Uterus (tissue), 3 donors: ENCODE measurements at regions not wholly inside any gene's neighbourhood (a gene's known extent, or its start where the extent isn't known, plus 50 kb on each side); places are given as distances from the start of the nearest gene placed in this dataset.

Experiments
- DNase-seq, 2 donors: peaks; one replicate each; pipeline ENCODE4 v3.0.0-alpha.2; 2019 to 2020
- H3K27ac ChIP-seq, 2 donors: fragments of 200-600 bp; sonication (generic); 1 replicate in 1 of 2; 2 replicates in 1 of 2; pipeline ENCODE4 v1.5.1; 2016 to 2018
- H3K27me3 ChIP-seq, 2 donors: fragments of 200-600 bp; sonication (generic); one replicate each; pipeline ENCODE4 v1.5.1; 2018 to 2019; ENCODE audit warnings: control low read depth in 1 of 2
- H3K36me3 ChIP-seq, 2 donors: fragments of 200-600 bp; sonication (generic); one replicate each; pipeline ENCODE4 v1.5.1; 2019; ENCODE audit warnings: control low read depth in 1 of 2
- H3K4me1 ChIP-seq, 2 donors: fragments of 200-600 bp; sonication (generic); one replicate each; pipeline ENCODE4 v1.5.1; 2018 to 2019; ENCODE audit warnings: control low read depth in 1 of 2
- H3K4me3 ChIP-seq, 2 donors: fragments of 200-600 bp; sonication (generic); 1 replicate in 1 of 2; 2 replicates in 1 of 2; pipeline ENCODE4 v1.5.1; 2018 to 2019; ENCODE audit warnings: mild to moderate bottlenecking in 1 of 2
- H3K9me3 ChIP-seq, 2 donors: fragments of 200-600 bp; sonication (generic); one replicate each; pipeline ENCODE4 v1.5.1; 2019; ENCODE audit warnings: control low read depth in 1 of 2
- CTCF ChIP-seq, 4 experiments: fragments of 200-600 bp in 2 of 4; fragments of 450-650 bp in 2 of 4; sonication (generic) in 2 of 4; IDR thresholded peaks; one replicate each; pipeline ENCODE4 v1.5.1; 2016 to 2019; ENCODE audit warnings: antibody characterized with exemption in 4 of 4, mild to moderate bottlenecking in 2 of 4, moderate library complexity in 1 of 4
- POLR2A ChIP-seq, 2 donors: fragments of 450-650 bp; IDR thresholded peaks; one replicate each; pipeline ENCODE4 v1.6.1; 2016; ENCODE audit warnings: antibody characterized with exemption in 2 of 2, mild to moderate bottlenecking in 1 of 2, moderate library complexity in 1 of 2
- intact Hi-C: fragments of 100-400 bp; cut with DNase I; formaldehyde crosslinking; loops from one replicate; pipeline ENCODE4 v1.15.1; 2023; ENCODE audit warnings: low total_unique reads
- donor health status: DM: yes; HTN: yes; CAD: no.

- H3K27ac ChIP-seq = no peak overlapping the region
- H3K9me3 ChIP-seq = no peaks in the 10 kb centered on the region
- no peaks in the 10 kb centered on the region for H3K27me3 ChIP-seq
- DNase-seq = no peak
- H3K4me3 ChIP-seq = no peak overlapping the region
- intact Hi-C loops = no loop called here
- no peak for TF ChIP-seq CTCF (IDR thresholded peaks at IDR 0.05)
- TF ChIP-seq POLR2A (IDR thresholded peaks at IDR 0.05) = no peak
- H3K4me1 ChIP-seq = no peaks in the 10 kb centered on the region
- no peaks in the 10 kb centered on the region for H3K36me3 ChIP-seq
These were observed 729.9 kb downstream of the DACH1 start for GRCh38 chr13:71137101-71137500.

- no peaks in the 10 kb centered on the region for H3K36me3 ChIP-seq
- no peaks in the 10 kb centered on the region for H3K9me3 ChIP-seq
- H3K27me3 ChIP-seq = no peaks in the 10 kb centered on the region
- DNase-seq = no peak
- H3K27ac ChIP-seq = no peak overlapping the region
- H3K4me1 ChIP-seq = no peaks in the 10 kb centered on the region
- no peak overlapping the region for H3K4me3 ChIP-seq
- intact Hi-C loops = no loop called here
- TF ChIP-seq POLR2A (IDR thresholded peaks at IDR 0.05) (no peak), CTCF (IDR thresholded peaks at IDR 0.05) (no peak)
These were observed 742.8 kb downstream of the DACH1 start for GRCh38 chr13:71124230-71124629.

- intact Hi-C loops = no loop called here
- TF ChIP-seq POLR2A (IDR thresholded peaks at IDR 0.05) = no peak
- no peak for TF ChIP-seq CTCF (IDR thresholded peaks at IDR 0.05)
- Histone ChIP-seq H3K27ac (no peak overlapping the region), H3K9me3 (no peaks in the 10 kb centered on the region), H3K36me3 (no peaks in the 10 kb centered on the region), H3K27me3 (no peaks in the 10 kb centered on the region), H3K4me3 (no peak overlapping the region), H3K4me1 (no peaks in the 10 kb centered on the region)
- no peak for DNase-seq
These were observed 748.1 kb downstream of the DACH1 start for GRCh38 chr13:71118779-71119364.

- Histone ChIP-seq H3K4me1 (no peaks in the 10 kb centered on the region), H3K27ac (no peak overlapping the region), H3K36me3 (no peaks in the 10 kb centered on the region), H3K27me3 (no peaks in the 10 kb centered on the region), H3K9me3 (no peaks in the 10 kb centered on the region), H3K4me3 (no peak overlapping the region)
- no peak for DNase-seq
- intact Hi-C loops = no loop called here
- TF ChIP-seq CTCF (IDR thresholded peaks at IDR 0.05) (no peak), POLR2A (IDR thresholded peaks at IDR 0.05) (no peak)
These were observed 749.1 kb downstream of the DACH1 start for GRCh38 chr13:71117920-71118319.

GRCh38 chr13:71115301-71115700, 751.7 kb downstream of the DACH1 start:
- Histone ChIP-seq H3K4me3 (no peak overlapping the region), H3K9me3 (no peaks in the 10 kb centered on the region), H3K36me3 (no peaks in the 10 kb centered on the region), H3K27me3 (no peaks in the 10 kb centered on the region), H3K27ac (no peak overlapping the region), H3K4me1 (no peaks in the 10 kb centered on the region)
- TF ChIP-seq CTCF (IDR thresholded peaks at IDR 0.05) (no peak), POLR2A (IDR thresholded peaks at IDR 0.05) (no peak)
- DNase-seq = no peak
- intact Hi-C loops = no loop called here
